ENCODE measurements at regions not wholly inside any gene's neighbourhood (a gene's known extent, or its start where the extent isn't known, plus 50 kb on each side); places are given as distances from the start of the nearest gene placed in this dataset.

GRCh38 chr9:69955536-69956355, 87.9 kb upstream of the MAMDC2 start:
- DNase-seq (no peak), ATAC-seq (no peak)

- no peak for ATAC-seq
- DNase-seq = no peak
Observed at GRCh38 chr9:69961843-69962242, 81.8 kb upstream of the MAMDC2 start.

GRCh38 chr9:69963803-69964202, 79.8 kb upstream of the MAMDC2 start:
- DNase-seq = no peak
- ATAC-seq = no peak

- no peak for ATAC-seq
- no peak for DNase-seq
Observed at GRCh38 chr9:69964446-69964845, 79.2 kb upstream of the MAMDC2 start.

- DNase-seq (no peak), ATAC-seq (no peak)
Observed at GRCh38 chr9:69965416-69966145, 78.1 kb upstream of the MAMDC2 start.

GRCh38 chr9:69967344-69967743, 76.3 kb upstream of the MAMDC2 start:
- DNase-seq (no peak), ATAC-seq (no peak)

GRCh38 chr9:69970001-69970533, 73.6 kb upstream of the MAMDC2 start:
- DNase-seq = no peak
- no peak for ATAC-seq

- DNase-seq (peak; percentile 60), ATAC-seq (peak; percentile 55)
Observed at GRCh38 chr9:69971643-69972449, 71.8 kb upstream of the MAMDC2 start.

GRCh38 chr9:69975681-69976080, 68.0 kb upstream of the MAMDC2 start:
- DNase-seq = no peak
- peak; percentile 32 for ATAC-seq

- ATAC-seq = no peak
- no peak for DNase-seq
Observed at GRCh38 chr9:69976152-69976551, 67.5 kb upstream of the MAMDC2 start.

- ATAC-seq (no peak), DNase-seq (no peak)
Observed at GRCh38 chr9:69980041-69980440, 63.6 kb upstream of the MAMDC2 start.

GRCh38 chr9:69980591-69980990, 63.1 kb upstream of the MAMDC2 start:
- no peak for DNase-seq
- no peak for ATAC-seq

GRCh38 chr9:69981686-69982445, 61.8 kb upstream of the MAMDC2 start:
- ATAC-seq = no peak
- DNase-seq = no peak

- no peak for DNase-seq
- ATAC-seq = no peak
Observed at GRCh38 chr9:69984831-69985230, 58.8 kb upstream of the MAMDC2 start.

- DNase-seq (no peak), ATAC-seq (no peak)
Observed at GRCh38 chr9:69985971-69986370, 57.7 kb upstream of the MAMDC2 start.

- DNase-seq (no peak), ATAC-seq (no peak)
Observed at GRCh38 chr9:69986970-69987369, 56.7 kb upstream of the MAMDC2 start.

- DNase-seq (no peak), ATAC-seq (no peak)
Observed at GRCh38 chr9:69987457-69987856, 56.2 kb upstream of the MAMDC2 start.

- ATAC-seq = no peak
- DNase-seq = no peak
Observed at GRCh38 chr9:69993110-69993509, 50.5 kb upstream of the MAMDC2 start.

Measured in stimulated activated naive CD8-positive, alpha-beta T cell treated with anti-CD3 and anti-CD28 coated beads, Interleukin-15, Interleukin-2, amounts not matched to agents 100 U/mL and 50 U/mL, for 24 hours (primary cell).